ENCODE measurements at regions not wholly inside any gene's neighbourhood (a gene's known extent, or its start where the extent isn't known, plus 50 kb on each side); places are given as distances from the start of the nearest gene placed in this dataset.

DNA sequence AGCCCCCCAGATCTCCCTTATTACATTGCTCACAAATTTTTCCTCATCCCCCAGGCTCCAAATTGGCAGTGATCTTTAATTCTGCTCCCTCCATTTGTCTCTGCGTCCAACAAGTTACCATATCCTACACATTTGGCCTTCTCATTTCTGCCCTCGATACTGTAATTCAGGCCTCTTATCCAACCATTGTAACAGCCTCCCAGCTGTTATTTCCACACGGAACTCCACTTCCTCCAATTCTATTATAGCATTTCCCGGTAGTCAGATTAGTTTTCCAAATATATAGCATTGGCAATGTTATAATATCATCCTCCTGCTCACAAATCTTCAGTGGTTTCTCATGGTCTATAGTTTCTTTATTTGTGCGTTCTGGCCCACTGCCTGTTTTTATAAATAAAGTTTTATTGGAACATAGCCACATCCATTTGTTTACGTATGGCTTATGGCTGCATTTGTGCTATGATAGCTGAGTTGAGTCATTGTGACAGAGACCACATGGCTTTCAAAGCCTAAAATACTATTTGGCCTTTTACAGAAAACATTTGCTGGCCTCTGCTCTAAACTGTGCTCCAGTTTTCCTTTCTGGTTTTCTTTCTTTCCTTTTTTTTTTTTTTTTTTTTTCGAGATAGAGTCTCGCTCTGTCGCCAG lies 126.5 kb upstream of the ZNF438 start:
- no peaks in the 10 kb centered on the region for H3K27me3 ChIP-seq (replicated peaks)
- no peak for DNase-seq
- no peak overlapping the region for H3K4me3 ChIP-seq (ENCODE audit: low read depth, low read length)
- in situ Hi-C loops (cut with HindIII; ENCODE audit: low pct_ligation_motif_present, low sequenced_read_pairs): no loop called here
- no peak for TF ChIP-seq CTCF (IDR thresholded peaks at IDR 0.05; ENCODE audit: low read depth, low read length, missing control alignments)
- no peaks in the 10 kb centered on the region for H3K36me3 ChIP-seq (replicated peaks)
- no peak overlapping the region for H3K27ac ChIP-seq

- Histone ChIP-seq H3K4me3 (ENCODE audit: low read depth, low read length) (no peak overlapping the region), H3K36me3 (replicated peaks) (no peaks in the 10 kb centered on the region), H3K27me3 (replicated peaks) (no peaks in the 10 kb centered on the region), H3K27ac (no peak overlapping the region)
- DNase-seq: no peak
- in situ Hi-C loops (cut with HindIII; ENCODE audit: low pct_ligation_motif_present, low sequenced_read_pairs): no loop called here
- TF ChIP-seq CTCF (IDR thresholded peaks at IDR 0.05; ENCODE audit: low read depth, low read length, missing control alignments): no peak
Measured at GRCh38 chr10:31166606-31167005, 134.9 kb upstream of the ZNF438 start.

- Histone ChIP-seq H3K36me3 (replicated peaks) (no peaks in the 10 kb centered on the region), H3K27me3 (replicated peaks) (no peaks in the 10 kb centered on the region), H3K4me3 (ENCODE audit: low read depth, low read length) (no peak overlapping the region), H3K27ac (no peak overlapping the region)
- in situ Hi-C loops (cut with HindIII; ENCODE audit: low pct_ligation_motif_present, low sequenced_read_pairs): no loop called here
- TF ChIP-seq CTCF (IDR thresholded peaks at IDR 0.05; ENCODE audit: low read depth, low read length, missing control alignments): no peak
- no peak for DNase-seq
Measured at GRCh38 chr10:31170636-31171035, 139.0 kb upstream of the ZNF438 start.

DNA sequence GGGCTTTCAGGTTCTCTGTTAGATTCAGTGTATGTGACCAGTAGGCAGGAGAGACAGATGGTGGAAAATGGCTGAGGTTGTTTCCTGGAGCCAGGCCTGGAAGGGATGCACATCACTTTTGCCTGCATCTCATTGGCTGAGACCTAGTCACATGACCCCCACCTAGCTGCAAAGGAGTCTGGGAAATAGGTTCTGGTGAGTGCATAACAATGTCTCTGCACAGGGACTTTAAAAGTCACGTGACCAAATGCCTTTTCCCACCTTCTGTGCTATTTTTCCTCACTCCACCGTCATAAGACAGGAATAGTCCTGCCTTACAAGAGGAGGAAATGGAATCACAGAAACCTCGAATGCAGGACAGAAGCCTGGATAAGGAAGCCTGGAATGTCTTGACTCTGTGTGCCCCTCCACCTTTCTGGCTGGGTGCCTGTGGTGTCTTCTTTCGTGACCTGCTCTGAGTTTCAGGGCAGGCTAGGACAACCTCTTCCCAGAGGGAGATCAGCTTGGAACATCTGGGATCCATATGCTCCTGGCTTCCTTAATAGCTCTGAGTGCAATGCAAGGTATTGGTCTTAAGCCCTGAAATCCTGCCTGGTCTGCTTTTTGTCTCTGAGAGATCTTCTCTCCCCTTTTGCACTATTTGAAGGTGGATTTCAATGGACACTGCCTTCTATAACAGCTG lies 139.9 kb upstream of the ZNF438 start:
- no peak for TF ChIP-seq CTCF (IDR thresholded peaks at IDR 0.05; ENCODE audit: low read depth, low read length, missing control alignments)
- no peaks in the 10 kb centered on the region for H3K36me3 ChIP-seq (replicated peaks)
- H3K4me3 ChIP-seq (ENCODE audit: low read depth, low read length): no peak overlapping the region
- no peak for DNase-seq
- in situ Hi-C loops (cut with HindIII; ENCODE audit: low pct_ligation_motif_present, low sequenced_read_pairs): no loop called here
- no peaks in the 10 kb centered on the region for H3K27me3 ChIP-seq (replicated peaks)
- no peak overlapping the region for H3K27ac ChIP-seq

- no peak overlapping the region for H3K27ac ChIP-seq
- no peak for TF ChIP-seq CTCF (IDR thresholded peaks at IDR 0.05; ENCODE audit: low read depth, low read length, missing control alignments)
- in situ Hi-C loops (cut with HindIII; ENCODE audit: low pct_ligation_motif_present, low sequenced_read_pairs): no loop called here
- no peaks in the 10 kb centered on the region for H3K36me3 ChIP-seq (replicated peaks)
- H3K27me3 ChIP-seq (replicated peaks): no peaks in the 10 kb centered on the region
- H3K4me3 ChIP-seq (ENCODE audit: low read depth, low read length): no peak overlapping the region
- DNase-seq: no peak
Measured at GRCh38 chr10:31172925-31173324, 141.3 kb upstream of the ZNF438 start.
